Fibroblast of pulmonary artery (primary cell): ENCODE measurements at regions not wholly inside any gene's neighbourhood (a gene's known extent, or its start where the extent isn't known, plus 50 kb on each side); places are given as distances from the start of the nearest gene placed in this dataset.

Source experiments
- DNase-seq: peaks from one replicate; pipeline ENCODE4 v3.0.0-alpha.2; 2010; ENCODE audit warnings: low read depth
- H3K4me3 ChIP-seq: replicated peaks from 2 replicates; pipeline ENCODE4 v1.5.1; 2011; ENCODE audit warnings: low read depth, mild to moderate bottlenecking, control low read depth, low read length, moderate library complexity
- CTCF ChIP-seq: IDR thresholded peaks from 2 replicates; pipeline ENCODE4 v1.5.1; 2011; ENCODE audit warnings: mild to moderate bottlenecking, control low read depth, low read length, inconsistent platforms; ENCODE audit errors: missing control alignments

DNA sequence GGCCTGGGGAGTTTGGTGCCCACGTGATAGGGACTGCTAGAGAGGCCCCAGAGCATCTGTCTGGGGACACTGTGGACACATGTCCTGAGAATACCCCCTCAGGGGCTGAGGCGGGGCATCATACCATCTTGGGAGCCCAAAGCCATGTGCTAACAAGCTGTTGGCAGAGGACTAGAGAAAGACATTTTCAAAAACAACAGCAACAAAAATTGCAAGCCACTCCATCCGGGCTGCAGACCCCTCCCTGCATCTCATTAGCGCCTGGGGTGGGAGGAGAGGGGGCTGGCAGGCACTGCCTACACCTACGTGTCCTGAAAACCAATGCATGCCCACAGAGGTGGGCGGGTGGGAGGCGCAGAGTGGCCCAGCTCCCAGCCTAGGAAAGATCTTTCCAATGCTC, 507.4 kb upstream of the PODXL start:
- H3K4me3 ChIP-seq, result no peak overlapping the region
- TF ChIP-seq CTCF, result no peak
- no peak for DNase-seq

DNA sequence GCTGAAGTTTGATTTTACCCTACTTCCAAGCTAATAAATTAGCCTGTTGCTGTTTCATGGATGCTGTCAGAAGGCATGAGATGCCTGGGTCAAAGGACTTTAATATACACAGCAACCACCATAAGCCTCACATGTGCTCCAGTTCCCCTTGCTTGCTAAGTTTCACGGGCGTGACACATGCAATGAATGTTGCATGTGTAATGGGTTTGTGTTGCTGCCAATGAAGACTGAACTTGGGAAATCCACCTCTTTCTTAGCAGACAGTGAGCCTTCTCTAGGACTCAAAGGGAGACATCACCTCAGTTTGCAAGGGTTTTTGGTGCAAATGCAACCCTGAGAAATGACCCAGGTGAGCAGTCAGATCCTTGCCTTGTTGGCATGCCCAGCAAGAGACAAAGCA, 505.5 kb upstream of the PODXL start:
- TF ChIP-seq CTCF, result no peak
- peak; percentile 3 for DNase-seq
- H3K4me3 ChIP-seq, result no peak overlapping the region

DNA sequence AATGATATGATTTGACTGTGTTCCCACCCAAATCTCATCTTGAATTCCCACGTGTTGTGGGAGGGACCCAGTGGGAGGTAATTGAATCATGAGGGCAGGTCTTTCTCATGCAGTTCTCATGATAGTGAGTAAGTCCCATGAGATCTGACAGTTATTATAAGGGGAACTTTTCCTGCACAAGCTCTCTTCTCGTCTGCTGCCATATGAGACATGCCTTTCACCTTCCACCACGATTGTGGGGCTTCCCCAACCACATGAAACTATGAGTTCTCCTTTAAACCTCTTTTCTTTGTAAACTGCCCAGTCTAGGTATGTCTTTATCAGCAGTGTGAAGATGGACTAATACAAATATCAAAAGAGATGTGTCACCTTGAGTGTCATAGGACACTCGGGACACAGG, 502.7 kb upstream of the PODXL start:
- DNase-seq, result no peak
- H3K4me3 ChIP-seq, result no peak overlapping the region
- no peak for TF ChIP-seq CTCF

- no peak for TF ChIP-seq CTCF
- no peak for DNase-seq
- no peak overlapping the region for H3K4me3 ChIP-seq
Measured at GRCh38 chr7:132055336-132056120, 499.1 kb upstream of the PODXL start.

DNA sequence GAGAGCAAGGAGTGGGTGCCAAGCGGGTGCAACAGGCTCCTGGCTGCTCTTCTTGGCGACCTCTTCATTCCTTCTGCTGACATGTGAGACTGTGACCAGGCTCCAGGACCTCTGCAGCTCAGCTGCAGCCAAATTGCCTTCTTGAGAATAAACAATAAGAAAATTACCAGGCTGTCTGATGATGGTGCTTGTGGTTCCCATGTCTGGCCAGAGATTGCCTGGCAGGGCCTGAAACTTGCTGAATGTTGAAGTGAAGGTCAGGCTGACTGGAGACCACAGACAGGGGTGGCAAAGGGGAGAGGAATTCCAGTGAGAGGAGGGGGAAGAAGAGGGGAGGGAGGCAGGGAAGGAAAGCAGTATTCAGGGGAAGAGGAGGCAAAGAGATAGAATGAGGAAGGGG, 497.4 kb upstream of the PODXL start:
- TF ChIP-seq CTCF, result no peak
- no peak overlapping the region for H3K4me3 ChIP-seq
- no peak for DNase-seq

- no peak for DNase-seq
- H3K4me3 ChIP-seq, result no peak overlapping the region
- no peak for TF ChIP-seq CTCF
Measured at GRCh38 chr7:132051311-132051710, 494.9 kb upstream of the PODXL start.
